ENCODE measurements at regions not wholly inside any gene's neighbourhood (a gene's known extent, or its start where the extent isn't known, plus 50 kb on each side); places are given as distances from the start of the nearest gene placed in this dataset.

DNA sequence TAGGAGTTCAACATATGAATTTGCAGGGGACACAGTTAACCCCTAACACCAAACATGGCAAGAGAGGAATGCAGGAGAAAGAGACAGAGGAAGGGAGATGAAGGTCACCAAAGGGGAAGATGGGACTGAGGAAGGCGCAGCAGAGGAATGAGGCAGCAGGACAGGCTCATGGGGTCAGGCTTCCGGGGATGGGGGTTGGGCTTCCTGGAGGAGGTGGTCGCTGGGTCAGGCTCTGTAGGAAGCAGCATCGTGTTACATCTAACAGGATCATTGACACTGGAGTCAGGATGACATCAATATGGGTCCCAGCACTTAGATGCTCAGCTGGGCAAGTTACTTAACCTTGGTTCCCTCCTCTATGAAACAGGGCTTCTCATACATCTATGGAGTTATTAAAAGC, 113.2 kb downstream of the NPTX2 start:
- TF ChIP-seq, protein P1, sequence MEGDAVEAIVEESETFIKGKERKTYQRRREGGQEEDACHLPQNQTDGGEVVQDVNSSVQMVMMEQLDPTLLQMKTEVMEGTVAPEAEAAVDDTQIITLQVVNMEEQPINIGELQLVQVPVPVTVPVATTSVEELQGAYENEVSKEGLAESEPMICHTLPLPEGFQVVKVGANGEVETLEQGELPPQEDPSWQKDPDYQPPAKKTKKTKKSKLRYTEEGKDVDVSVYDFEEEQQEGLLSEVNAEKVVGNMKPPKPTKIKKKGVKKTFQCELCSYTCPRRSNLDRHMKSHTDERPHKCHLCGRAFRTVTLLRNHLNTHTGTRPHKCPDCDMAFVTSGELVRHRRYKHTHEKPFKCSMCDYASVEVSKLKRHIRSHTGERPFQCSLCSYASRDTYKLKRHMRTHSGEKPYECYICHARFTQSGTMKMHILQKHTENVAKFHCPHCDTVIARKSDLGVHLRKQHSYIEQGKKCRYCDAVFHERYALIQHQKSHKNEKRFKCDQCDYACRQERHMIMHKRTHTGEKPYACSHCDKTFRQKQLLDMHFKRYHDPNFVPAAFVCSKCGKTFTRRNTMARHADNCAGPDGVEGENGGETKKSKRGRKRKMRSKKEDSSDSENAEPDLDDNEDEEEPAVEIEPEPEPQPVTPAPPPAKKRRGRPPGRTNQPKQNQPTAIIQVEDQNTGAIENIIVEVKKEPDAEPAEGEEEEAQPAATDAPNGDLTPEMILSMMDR (IDR thresholded peaks at IDR 0.05; ENCODE audit: low read depth, low read length, missing input control), result no peak
- TF ChIP-seq SP1 (IDR thresholded peaks at IDR 0.05), result no peak

Data from liver (tissue), 3 donors.